OCI-LY7 (cell line): ENCODE measurements at regions not wholly inside any gene's neighbourhood (a gene's known extent, or its start where the extent isn't known, plus 50 kb on each side); places are given as distances from the start of the nearest gene placed in this dataset.

Source experiments
- BruUV-seq: library from RNA; stranded (reverse); fragments of 400-500 nt; replicated peaks from 2 replicates; lab custom pipeline; 2021; lab: Mats Ljungman, UMichigan
- CTCF ChIA-PET: fragments of 300-600 bp; sonication (Branson Sonifier 250); formaldehyde crosslinking; loops from one replicate; lab custom pipeline; 2022; ENCODE audit warnings: antibody characterized with exemption; ENCODE audit not compliant: unreplicated experiment; lab: Charles Lee
- POLR2A ChIA-PET: fragments of 300-600 bp; sonication (Branson Sonifier 250); formaldehyde crosslinking; loops from one replicate; lab custom pipeline; 2022; ENCODE audit warnings: antibody characterized with exemption; lab: Charles Lee
- DNase-seq: peaks from one replicate; pipeline ENCODE4 v3.0.0-alpha.2; 2015; ENCODE audit warnings: low spot score
- H2AFZ ChIP-seq: fragments of 200-600 bp; sonication (generic), shearing (Covaris generic); 2 replicates; pipeline ENCODE4 v1.6.1; 2014; ENCODE audit warnings: mild to moderate bottlenecking, antibody characterized with exemption, low read length, moderate library complexity
- H3K27ac ChIP-seq: fragments of 200-600 bp; sonication (generic); 2 replicates; pipeline ENCODE4 v1.5.1; 2014; ENCODE audit warnings: mixed run types, low read depth, mild to moderate bottlenecking, moderate library complexity, low read length, inconsistent platforms; ENCODE audit not compliant: poor library complexity, severe bottlenecking
- H3K36me3 ChIP-seq: fragments of 200-600 bp; sonication (generic); 2 replicates; pipeline ENCODE4 v1.6.1; 2014; ENCODE audit warnings: mild to moderate bottlenecking, antibody characterized with exemption, low read length, moderate library complexity, mixed read lengths; ENCODE audit not compliant: insufficient read depth
- H3K4me1 ChIP-seq: fragments of 200-600 bp; sonication (generic); 2 replicates; pipeline ENCODE4 v1.5.1; 2014; ENCODE audit warnings: mild to moderate bottlenecking, low read length; ENCODE audit not compliant: insufficient read depth, poor library complexity, severe bottlenecking
- H3K4me2 ChIP-seq: fragments of 200-600 bp; sonication (generic); 2 replicates; pipeline ENCODE4 v1.6.1; 2014; ENCODE audit warnings: mild to moderate bottlenecking, low read length
- H3K4me3 ChIP-seq: fragments of 200-600 bp; sonication (generic); 2 replicates; pipeline ENCODE4 v1.5.1; 2014; ENCODE audit warnings: mild to moderate bottlenecking, low read depth, low read length; ENCODE audit not compliant: poor library complexity, severe bottlenecking
- H3K79me2 ChIP-seq: fragments of 200-600 bp; sonication (generic); 2 replicates; pipeline ENCODE4 v1.6.1; 2016; ENCODE audit warnings: low read depth, mild to moderate bottlenecking, low read length, moderate library complexity, mixed read lengths; ENCODE audit not compliant: insufficient read depth
- H3K9me2 ChIP-seq: fragments of 200-600 bp; sonication (generic); 2 replicates; pipeline ENCODE4 v1.6.1; 2016; ENCODE audit warnings: mild to moderate bottlenecking, low read length, mixed read lengths; ENCODE audit not compliant: insufficient read depth
- H3K9me3 ChIP-seq: fragments of 200-600 bp; sonication (generic); 2 replicates; pipeline ENCODE4 v1.6.1; 2014; ENCODE audit warnings: mild to moderate bottlenecking, mixed run types, low read length, mixed read lengths
- H4K20me1 ChIP-seq: fragments of 200-600 bp; sonication (generic); 2 replicates; pipeline ENCODE4 v1.6.1; 2014; ENCODE audit warnings: mild to moderate bottlenecking, antibody characterized with exemption, low read length, moderate library complexity, mixed read lengths; ENCODE audit not compliant: insufficient read depth
- EZH2phosphoT487 ChIP-seq: fragments of 200-600 bp; sonication (generic); IDR thresholded peaks from 2 replicates; pipeline ENCODE4 v1.6.1; 2018; ENCODE audit warnings: low read depth, borderline replicate concordance, mild to moderate bottlenecking, mixed run types, antibody characterized with exemption, low read length, moderate library complexity, mixed read lengths
- intact Hi-C: fragments of 100-400 bp; cut with micrococcal nuclease; formaldehyde crosslinking; loops from one replicate; pipeline ENCODE4 v1.10.0; 2022; ENCODE audit not compliant: unreplicated experiment
- TF ChIP-seq, protein P1 (sequence below): fragments of 200-600 bp; sonication (generic); conservative IDR thresholded peaks from 2 replicates; pipeline ENCODE4 v1.5.1; 2014; ENCODE audit warnings: mild to moderate bottlenecking, antibody characterized with exemption, low read length, moderate library complexity, mixed read lengths

DNA sequence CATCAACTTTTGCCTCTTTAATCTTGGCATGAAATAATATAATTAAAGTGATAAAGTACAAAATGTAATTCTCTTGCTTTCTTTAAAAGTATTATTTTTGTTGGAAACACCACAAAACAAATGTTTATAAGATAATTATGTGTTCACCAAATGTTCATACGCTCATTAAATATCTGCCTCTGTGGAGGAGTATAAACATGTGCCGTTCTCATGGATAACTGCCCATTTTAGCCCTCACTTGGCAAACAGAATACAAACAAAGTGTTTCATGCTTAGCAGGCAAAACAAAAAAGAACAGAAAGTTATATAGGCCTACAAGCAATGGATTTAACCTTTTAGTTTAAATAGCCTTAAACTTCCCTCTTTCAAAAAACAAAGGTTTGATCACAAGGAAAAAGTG, 800.5 kb upstream of the DIAPH2 start:
- Histone ChIP-seq H2AFZ (no peak overlapping the region), H3K4me2 (no peak overlapping the region), H3K4me1 (no peaks in the 10 kb centered on the region), H4K20me1 (no peaks in the 10 kb centered on the region), H3K79me2 (no peaks in the 10 kb centered on the region), H3K9me3 (no peaks in the 10 kb centered on the region), H3K4me3 (no peak overlapping the region), H3K9me2 (no peaks in the 10 kb centered on the region), H3K36me3 (no peaks in the 10 kb centered on the region), H3K27ac (no peak overlapping the region)
- POLR2A ChIA-PET = no interaction called here
- CTCF ChIA-PET = no interaction called here
- no peak for DNase-seq
- TF ChIP-seq, protein P1, sequence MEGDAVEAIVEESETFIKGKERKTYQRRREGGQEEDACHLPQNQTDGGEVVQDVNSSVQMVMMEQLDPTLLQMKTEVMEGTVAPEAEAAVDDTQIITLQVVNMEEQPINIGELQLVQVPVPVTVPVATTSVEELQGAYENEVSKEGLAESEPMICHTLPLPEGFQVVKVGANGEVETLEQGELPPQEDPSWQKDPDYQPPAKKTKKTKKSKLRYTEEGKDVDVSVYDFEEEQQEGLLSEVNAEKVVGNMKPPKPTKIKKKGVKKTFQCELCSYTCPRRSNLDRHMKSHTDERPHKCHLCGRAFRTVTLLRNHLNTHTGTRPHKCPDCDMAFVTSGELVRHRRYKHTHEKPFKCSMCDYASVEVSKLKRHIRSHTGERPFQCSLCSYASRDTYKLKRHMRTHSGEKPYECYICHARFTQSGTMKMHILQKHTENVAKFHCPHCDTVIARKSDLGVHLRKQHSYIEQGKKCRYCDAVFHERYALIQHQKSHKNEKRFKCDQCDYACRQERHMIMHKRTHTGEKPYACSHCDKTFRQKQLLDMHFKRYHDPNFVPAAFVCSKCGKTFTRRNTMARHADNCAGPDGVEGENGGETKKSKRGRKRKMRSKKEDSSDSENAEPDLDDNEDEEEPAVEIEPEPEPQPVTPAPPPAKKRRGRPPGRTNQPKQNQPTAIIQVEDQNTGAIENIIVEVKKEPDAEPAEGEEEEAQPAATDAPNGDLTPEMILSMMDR = no peak
- TF ChIP-seq EZH2phosphoT487 = no peak
- intact Hi-C loops = no loop called here
- no TSS peak for BruUV-seq

DNA sequence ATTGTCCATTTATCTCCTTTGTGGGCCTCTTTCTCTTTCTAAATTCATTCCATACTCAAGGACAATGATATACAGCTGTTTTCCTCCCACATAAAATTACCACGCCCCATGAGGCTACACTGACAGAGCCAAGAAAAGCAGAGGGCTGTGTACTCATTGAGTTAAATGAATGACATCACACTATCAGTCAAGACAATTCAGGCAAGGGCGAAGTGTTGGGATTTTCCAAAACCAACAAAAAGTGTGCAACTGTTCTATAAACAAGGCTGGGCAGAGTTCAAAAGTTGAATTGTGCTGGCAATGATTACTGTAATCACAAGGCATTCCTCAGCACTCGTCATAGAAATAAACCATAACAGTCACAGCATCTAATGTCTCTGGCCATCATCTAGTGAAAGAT, 799.6 kb upstream of the DIAPH2 start:
- Histone ChIP-seq H3K9me3 (no peaks in the 10 kb centered on the region), H3K4me3 (no peak overlapping the region), H2AFZ (no peak overlapping the region), H3K4me2 (no peak overlapping the region), H3K79me2 (no peaks in the 10 kb centered on the region), H3K4me1 (no peaks in the 10 kb centered on the region), H4K20me1 (no peaks in the 10 kb centered on the region), H3K27ac (no peak overlapping the region), H3K36me3 (no peaks in the 10 kb centered on the region), H3K9me2 (no peaks in the 10 kb centered on the region)
- no TSS peak for BruUV-seq
- DNase-seq = no peak
- ChIA-PET POLR2A (no interaction called here), CTCF (no interaction called here)
- intact Hi-C loops = no loop called here
- TF ChIP-seq EZH2phosphoT487 = no peak
- TF ChIP-seq, protein P1 = no peak

DNA sequence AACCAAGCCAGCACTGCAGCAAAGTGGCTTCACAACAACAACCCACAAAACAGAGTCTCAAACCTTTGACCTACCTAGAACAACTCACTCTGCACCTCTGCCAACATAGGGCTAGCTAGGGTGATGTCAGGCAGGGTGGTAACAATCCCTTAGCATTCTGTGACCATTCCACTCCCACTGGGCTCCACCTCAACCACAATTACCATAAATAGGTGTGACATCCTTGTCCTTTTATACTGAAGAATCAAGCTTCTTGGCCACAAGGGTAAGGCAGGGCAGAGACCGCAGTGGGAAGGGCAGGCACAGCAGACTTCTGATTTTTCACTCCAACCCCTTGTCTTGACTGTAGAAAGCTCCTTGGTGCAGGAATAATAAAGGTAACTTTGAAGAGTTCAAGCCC, 795.4 kb upstream of the DIAPH2 start:
- CTCF ChIA-PET = no interaction called here
- Histone ChIP-seq H3K79me2 (no peaks in the 10 kb centered on the region), H3K9me2 (no peaks in the 10 kb centered on the region), H3K4me3 (no peak overlapping the region), H3K27ac (no peak overlapping the region), H4K20me1 (no peaks in the 10 kb centered on the region), H3K9me3 (no peaks in the 10 kb centered on the region), H3K36me3 (no peaks in the 10 kb centered on the region), H3K4me1 (no peaks in the 10 kb centered on the region), H3K4me2 (no peak overlapping the region), H2AFZ (no peak overlapping the region)
- POLR2A ChIA-PET = interaction anchor here (1.0 kb wide), 1 partner anchor 38 kb away, joined by 10 read pairs; no protein-coding TSS in a partner anchor
- TF ChIP-seq EZH2phosphoT487 = no peak
- no TSS peak for BruUV-seq
- DNase-seq = no peak
- intact Hi-C loops = no loop called here
